B cell (primary cell): ENCODE measurements at regions not wholly inside any gene's neighbourhood (a gene's known extent, or its start where the extent isn't known, plus 50 kb on each side); places are given as distances from the start of the nearest gene placed in this dataset.

Source experiments
- ATAC-seq: fragments of 200-7000 bp; cut with Tn5 transposase; one replicate; pipeline ENCODE4 v1.10.0; 2021; ENCODE audit warnings: low read depth, mild to moderate bottlenecking, moderate number of reproducible peaks, moderate library complexity
- CTCF ChIA-PET: fragments of 350-600 bp; sonication (Branson Sonifier 250); formaldehyde crosslinking; loops from one replicate; lab custom pipeline; 2021; ENCODE audit warnings: antibody characterized with exemption, inconsistent platforms; lab: Charles Lee
- POLR2A ChIA-PET: fragments of 350-600 bp; sonication (Branson Sonifier 250); formaldehyde crosslinking; loops from one replicate; lab custom pipeline; 2021; ENCODE audit warnings: antibody characterized with exemption; lab: Charles Lee
- DNase-seq: peaks from one replicate; pipeline ENCODE4 v3.0.0; 2013
- H2AFZ ChIP-seq: 2 replicates; pipeline ENCODE4 v1.6.1; 2012; ENCODE audit warnings: mild to moderate bottlenecking, low read depth, low read length; ENCODE audit not compliant: insufficient read depth, poor library complexity, severe bottlenecking
- H3K27ac ChIP-seq, 2 donors: 1 replicate in 1 of 2; 2 replicates in 1 of 2; pipeline ENCODE4 v1.5.1; 2012 to 2013; ENCODE audit warnings: low read length in 2 of 2, mild to moderate bottlenecking in 2 of 2, moderate library complexity in 1 of 2
- H3K27me3 ChIP-seq, 4 experiments: fragments of 200-600 bp in 1 of 4; sonication (generic) in 1 of 4; replicated peaks in 1 of 4; 1 replicate in 2 of 4; 2 replicates in 2 of 4; pipeline versions ENCODE4 v1.6.1 to v1.7.0; 2013 to 2016; ENCODE audit warnings: low read length in 3 of 4, mild to moderate bottlenecking in 2 of 4, mixed read lengths in 1 of 4, moderate library complexity in 1 of 4; ENCODE audit not compliant: insufficient read depth in 4 of 4, control insufficient read depth in 3 of 4; ENCODE audit errors: control extremely low read depth in 1 of 4
- H3K36me3 ChIP-seq, 2 experiments: replicated peaks in 1 of 2; 1 replicate in 1 of 2; 2 replicates in 1 of 2; pipeline versions ENCODE4 v1.6.1 to v1.7.1; 2013; ENCODE audit warnings: low read length in 1 of 2; ENCODE audit not compliant: insufficient read depth in 2 of 2, control insufficient read depth in 1 of 2; ENCODE audit errors: control extremely low read depth in 1 of 2, extremely low read depth in 1 of 2
- H3K4me1 ChIP-seq, 2 donors: fragments of 200-600 bp in 1 of 2; sonication (generic) in 1 of 2; 1 replicate in 1 of 2; 2 replicates in 1 of 2; pipeline versions ENCODE4 v1.5.1 to v1.6.1; 2013 to 2017; ENCODE audit warnings: low read length in 2 of 2; ENCODE audit not compliant: control insufficient read depth in 2 of 2, insufficient read depth in 2 of 2
- H3K4me2 ChIP-seq: replicated peaks from 2 replicates; pipeline ENCODE3; 2012; ENCODE audit warnings: mild to moderate bottlenecking, low read depth, low read length; ENCODE audit not compliant: poor library complexity, severe bottlenecking
- H3K4me3 ChIP-seq, 5 experiments: fragments of 200-600 bp in 1 of 5; sonication (generic) in 1 of 5; 1 replicate in 3 of 5; 2 replicates in 2 of 5; pipeline versions ENCODE4 v1.5.1 to v1.7.0; 2011 to 2016; ENCODE audit warnings: low read length in 4 of 5, mild to moderate bottlenecking in 4 of 5, low read depth in 2 of 5, control low read depth in 1 of 5, moderate library complexity in 1 of 5; ENCODE audit not compliant: insufficient read depth in 1 of 5; ENCODE audit errors: control extremely low read depth in 1 of 5, extremely low read depth in 1 of 5
- H3K79me2 ChIP-seq: fragments of 200-600 bp; sonication (generic); one replicate; pipeline ENCODE4 v1.6.0; 2016; ENCODE audit warnings: low read length; ENCODE audit not compliant: control insufficient read depth, insufficient read depth
- H3K9ac ChIP-seq: fragments of 200-600 bp; sonication (generic); 2 replicates; pipeline ENCODE4 v1.6.1; 2017; ENCODE audit warnings: mild to moderate bottlenecking, low read length, moderate library complexity
- H3K9me3 ChIP-seq, 3 donors: one replicate each; pipeline versions ENCODE4 v1.6.1 to v1.7.1; 2013; ENCODE audit warnings: low read length in 2 of 3; ENCODE audit not compliant: control insufficient read depth in 2 of 3, insufficient read depth in 1 of 3; ENCODE audit errors: control extremely low read depth in 1 of 3
- H4K20me1 ChIP-seq: 2 replicates; pipeline ENCODE4 v1.6.0; 2012; ENCODE audit warnings: mild to moderate bottlenecking, low read length; ENCODE audit not compliant: insufficient read depth, control insufficient read depth, poor library complexity, severe bottlenecking
- H3K27ac Mint-ChIP-seq: one replicate; pipeline ENCODE4 v1.8.0; 2021; ENCODE audit warnings: mixed read lengths
- H3K27me3 Mint-ChIP-seq: one replicate; pipeline ENCODE4 v1.8.0; 2021; ENCODE audit warnings: mixed read lengths
- H3K4me1 Mint-ChIP-seq: one replicate; pipeline ENCODE4 v1.8.0; 2021; ENCODE audit warnings: mixed read lengths
- H3K4me3 Mint-ChIP-seq: one replicate; pipeline ENCODE4 v1.8.0; 2021; ENCODE audit warnings: mixed read lengths
- H3K9me3 Mint-ChIP-seq: one replicate; pipeline ENCODE4 v1.8.0; 2022; ENCODE audit warnings: mixed read lengths; ENCODE audit not compliant: insufficient read depth
- CTCF ChIP-seq: fragments of 200-600 bp; IDR thresholded peaks from one replicate; pipeline ENCODE4 v1.8.0; 2022; ENCODE audit warnings: antibody characterized with exemption, mild to moderate bottlenecking
- EZH2 ChIP-seq: IDR thresholded peaks from 2 replicates; pipeline ENCODE4 v1.6.1; 2012; ENCODE audit warnings: borderline replicate concordance, low read depth, mild to moderate bottlenecking, moderate library complexity, low read length; ENCODE audit not compliant: insufficient read depth, poor library complexity, severe bottlenecking
- WGBS: methylation state at CpG from one replicate; pipeline ENCODE4 v1.1.5; 2013; ENCODE audit warnings: missing lambda C conversion rate; ENCODE audit not compliant: insufficient coverage; 5-methylcytosine and 5-hydroxymethylcytosine counted together
- intact Hi-C: fragments of 100-400 bp; cut with micrococcal nuclease; formaldehyde crosslinking; loops from one replicate; pipeline ENCODE4 v1.10.0; 2022

GRCh38 chr2:240296476-240297255, 138.8 kb upstream of the GPC1 start:
- H3K4me3 Mint-ChIP-seq: no peak overlapping the region
- H3K27ac ChIP-seq: no peak overlapping the region
- no peaks in the 10 kb centered on the region for H3K27me3 ChIP-seq
- H3K79me2 ChIP-seq: no peaks in the 10 kb centered on the region
- no peak overlapping the region for H3K4me2 ChIP-seq
- intact Hi-C loops: no loop called here
- 81% methylated on average over 15 of the region's 16 CpGs for WGBS
- H3K27ac Mint-ChIP-seq: no peak overlapping the region
- no peak for ATAC-seq
- H3K27me3 Mint-ChIP-seq: no peaks in the 10 kb centered on the region
- ChIA-PET CTCF (no interaction called here), POLR2A (no interaction called here)
- H3K4me3 ChIP-seq: no peak overlapping the region
- no peaks in the 10 kb centered on the region for H3K9me3 ChIP-seq
- no peaks in the 10 kb centered on the region for H3K4me1 Mint-ChIP-seq
- H2AFZ ChIP-seq: no peak overlapping the region
- H4K20me1 ChIP-seq: no peaks in the 10 kb centered on the region
- no peaks in the 10 kb centered on the region for H3K4me1 ChIP-seq
- no peaks in the 10 kb centered on the region for H3K9me3 Mint-ChIP-seq
- no peaks in the 10 kb centered on the region for H3K36me3 ChIP-seq
- DNase-seq: no peak
- TF ChIP-seq CTCF: no peak
- no peak for TF ChIP-seq EZH2
- H3K9ac ChIP-seq: no peak overlapping the region

GRCh38 chr2:240297256-240298116, 138.0 kb upstream of the GPC1 start:
- Mint-ChIP-seq H3K27ac (no peak overlapping the region), H3K27me3 (peaks cover 6% of the 10 kb centered on the region), H3K4me3 (no peak overlapping the region), H3K9me3 (no peaks in the 10 kb centered on the region), H3K4me1 (no peaks in the 10 kb centered on the region)
- Histone ChIP-seq H3K36me3 (no peaks in the 10 kb centered on the region), H3K4me1 (no peaks in the 10 kb centered on the region), H3K4me3 (no peak overlapping the region), H3K4me2 (no peak overlapping the region), H3K27me3 (no peaks in the 10 kb centered on the region), H4K20me1 (no peaks in the 10 kb centered on the region), H3K9me3 (no peaks in the 10 kb centered on the region), H2AFZ (no peak overlapping the region), H3K79me2 (no peaks in the 10 kb centered on the region), H3K9ac (no peak overlapping the region), H3K27ac (no peak overlapping the region)
- intact Hi-C loops: no loop called here
- ChIA-PET CTCF (no interaction called here), POLR2A (no interaction called here)
- TF ChIP-seq CTCF: no peak
- TF ChIP-seq EZH2: no peak
- ATAC-seq: no peak
- 77% methylated on average over 16 of the region's 16 CpGs for WGBS
- no peak for DNase-seq
